ENCODE measurements at regions not wholly inside any gene's neighbourhood (a gene's known extent, or its start where the extent isn't known, plus 50 kb on each side); places are given as distances from the start of the nearest gene placed in this dataset.

GRCh38 chr6:40727271-40727670, 140.1 kb upstream of the LRFN2 start:
- DNase-seq (no peak), ATAC-seq (no peak)
- intact Hi-C loops (cut with DNase I) = no loop called here
- Histone ChIP-seq H3K27me3 (no peaks in the 10 kb centered on the region), H3K4me1 (no peaks in the 10 kb centered on the region), H3K9me3 (no peaks in the 10 kb centered on the region), H3K36me3 (no peaks in the 10 kb centered on the region), H3K27ac (no peak overlapping the region), H3K4me3 (no peak overlapping the region)
- no peak for TF ChIP-seq CTCF (IDR thresholded peaks at IDR 0.05)

DNA sequence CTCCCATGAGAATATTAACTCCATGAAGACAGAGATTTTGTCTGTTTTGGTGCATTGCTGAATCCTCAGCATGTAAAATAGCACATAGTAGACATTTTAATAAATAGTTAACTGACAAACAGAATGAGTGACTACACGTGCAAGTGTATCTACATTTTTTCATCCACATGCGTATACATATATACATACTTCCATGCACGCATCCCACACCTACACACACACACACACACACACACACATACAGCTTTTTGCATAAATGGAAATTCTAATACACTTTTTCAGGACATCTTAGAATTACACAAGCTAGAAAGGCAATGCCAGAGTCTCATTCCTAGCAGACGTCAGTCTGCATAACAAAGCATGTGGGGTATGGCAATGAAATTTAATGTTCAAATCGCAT, 139.7 kb upstream of the LRFN2 start:
- Histone ChIP-seq H3K27me3 (no peaks in the 10 kb centered on the region), H3K9me3 (no peaks in the 10 kb centered on the region), H3K4me1 (no peaks in the 10 kb centered on the region), H3K36me3 (no peaks in the 10 kb centered on the region), H3K27ac (no peak overlapping the region), H3K4me3 (no peak overlapping the region)
- intact Hi-C loops (cut with DNase I) = no loop called here
- TF ChIP-seq CTCF (IDR thresholded peaks at IDR 0.05) = no peak
- ATAC-seq (no peak), DNase-seq (no peak)

DNA sequence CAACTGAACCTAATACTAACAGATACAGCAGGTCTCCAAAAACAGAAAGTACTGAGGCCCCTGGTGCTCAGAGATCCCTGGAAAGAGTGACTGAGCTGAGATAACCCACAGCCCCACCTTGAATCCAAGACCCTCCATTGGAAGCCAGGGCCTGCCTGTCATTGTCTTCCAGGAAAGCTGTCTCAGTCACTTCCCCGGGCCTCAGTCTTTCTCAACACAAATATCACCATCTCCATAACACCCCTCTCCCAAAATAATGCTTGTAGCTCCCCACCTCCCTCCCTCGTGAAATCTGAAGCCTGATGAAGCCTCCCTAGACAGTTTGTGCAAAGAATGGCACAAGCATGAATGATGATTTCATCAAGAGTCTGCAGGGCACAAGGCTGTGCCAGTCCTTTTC, 138.2 kb upstream of the LRFN2 start:
- Histone ChIP-seq H3K4me3 (no peak overlapping the region), H3K4me1 (no peaks in the 10 kb centered on the region), H3K9me3 (no peaks in the 10 kb centered on the region), H3K27ac (no peak overlapping the region), H3K27me3 (no peaks in the 10 kb centered on the region), H3K36me3 (no peaks in the 10 kb centered on the region)
- ATAC-seq (no peak), DNase-seq (no peak)
- intact Hi-C loops (cut with DNase I) = no loop called here
- TF ChIP-seq CTCF (IDR thresholded peaks at IDR 0.05) = no peak

DNA sequence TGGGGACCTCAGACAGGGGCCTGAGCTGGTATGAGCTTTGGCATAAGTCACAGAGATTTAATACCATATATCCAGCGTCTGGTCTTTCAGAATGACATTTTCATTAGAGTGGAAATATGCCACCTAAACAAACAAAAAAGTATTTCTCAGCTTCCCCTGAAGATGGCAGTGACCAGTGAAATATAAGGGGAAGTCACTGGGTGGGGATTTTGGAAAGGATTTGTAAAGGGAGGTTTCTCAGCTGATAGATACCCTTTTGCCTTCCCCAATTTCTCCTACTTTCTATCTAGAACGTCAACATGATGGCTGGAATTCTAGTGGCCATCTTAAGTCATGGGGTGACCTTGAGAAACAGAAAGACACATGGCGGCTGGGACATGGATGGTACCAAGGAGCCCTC, 137.7 kb upstream of the LRFN2 start:
- Histone ChIP-seq H3K9me3 (no peaks in the 10 kb centered on the region), H3K4me3 (no peak overlapping the region), H3K27ac (no peak overlapping the region), H3K4me1 (peaks cover 3% of the 10 kb centered on the region), H3K36me3 (no peaks in the 10 kb centered on the region), H3K27me3 (no peaks in the 10 kb centered on the region)
- no peak for ATAC-seq
- intact Hi-C loops (cut with DNase I) = no loop called here
- DNase-seq = no peak
- TF ChIP-seq CTCF (IDR thresholded peaks at IDR 0.05) = no peak

GRCh38 chr6:40723967-40724366, 136.8 kb upstream of the LRFN2 start:
- intact Hi-C loops (cut with DNase I) = no loop called here
- H3K4me1 ChIP-seq = peaks cover 7% of the 10 kb centered on the region
- no peak for TF ChIP-seq CTCF (IDR thresholded peaks at IDR 0.05)
- no peak overlapping the region for H3K4me3 ChIP-seq
- H3K27ac ChIP-seq = no peak overlapping the region
- no peaks in the 10 kb centered on the region for H3K36me3 ChIP-seq
- DNase-seq = no peak
- no peak for ATAC-seq
- no peaks in the 10 kb centered on the region for H3K9me3 ChIP-seq
- H3K27me3 ChIP-seq = no peaks in the 10 kb centered on the region

GRCh38 chr6:40722553-40723258, 135.5 kb upstream of the LRFN2 start:
- no peaks in the 10 kb centered on the region for H3K27me3 ChIP-seq
- intact Hi-C loops (cut with DNase I) = no loop called here
- DNase-seq (no peak), ATAC-seq (peak; percentile 64)
- no peak overlapping the region for H3K27ac ChIP-seq
- no peaks in the 10 kb centered on the region for H3K9me3 ChIP-seq
- no peak for TF ChIP-seq CTCF (IDR thresholded peaks at IDR 0.05)
- H3K36me3 ChIP-seq = no peaks in the 10 kb centered on the region
- H3K4me1 ChIP-seq = peaks cover 7% of the 10 kb centered on the region
- H3K4me3 ChIP-seq = no peak overlapping the region

Measured in upper lobe of right lung (tissue), 1 donor.